ENCODE measurements at regions not wholly inside any gene's neighbourhood (a gene's known extent, or its start where the extent isn't known, plus 50 kb on each side); places are given as distances from the start of the nearest gene placed in this dataset.

DNA sequence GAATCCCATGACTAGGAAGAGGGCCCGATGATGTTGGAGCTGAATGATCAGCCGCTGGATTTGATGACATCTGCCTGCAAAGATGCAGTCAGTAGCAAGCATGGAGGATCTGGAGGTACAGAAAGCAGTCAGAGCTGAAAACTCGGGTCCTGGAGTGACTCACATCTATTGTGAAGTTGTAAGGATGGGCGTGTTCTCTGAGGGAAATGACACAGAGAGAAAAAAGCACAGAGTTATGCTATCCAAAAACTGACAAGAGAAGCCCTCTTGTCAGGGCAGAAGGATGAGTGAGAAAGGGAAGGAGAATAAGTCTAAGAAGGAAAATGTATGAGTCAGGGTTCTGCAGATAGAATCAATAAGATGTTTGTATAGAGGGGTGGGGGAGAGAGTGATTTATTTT lies 380.4 kb upstream of the CCDC196 start:
- no peak for DNase-seq (ENCODE audit: low spot score)

DNA sequence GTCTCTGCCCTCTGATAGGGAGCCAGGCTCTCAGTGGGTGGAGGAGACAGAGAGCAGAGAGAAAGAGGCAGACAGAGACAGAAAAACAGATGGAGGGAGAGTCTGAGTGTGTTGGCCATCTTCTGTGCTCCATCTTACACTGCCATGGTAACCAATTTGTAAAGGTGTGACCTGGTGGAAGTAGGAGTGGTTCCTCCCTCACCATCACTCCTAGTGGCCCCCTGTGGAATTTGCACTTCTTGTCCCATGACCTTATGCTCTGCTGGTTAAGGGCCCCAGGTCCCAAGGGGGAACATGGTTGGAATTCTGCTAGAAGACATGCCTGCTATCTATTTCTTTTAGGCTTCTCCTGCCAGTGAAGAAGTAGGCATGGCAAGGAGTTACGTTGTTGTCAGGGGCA lies 376.7 kb upstream of the CCDC196 start:
- DNase-seq (ENCODE audit: low spot score), result no peak

DNA sequence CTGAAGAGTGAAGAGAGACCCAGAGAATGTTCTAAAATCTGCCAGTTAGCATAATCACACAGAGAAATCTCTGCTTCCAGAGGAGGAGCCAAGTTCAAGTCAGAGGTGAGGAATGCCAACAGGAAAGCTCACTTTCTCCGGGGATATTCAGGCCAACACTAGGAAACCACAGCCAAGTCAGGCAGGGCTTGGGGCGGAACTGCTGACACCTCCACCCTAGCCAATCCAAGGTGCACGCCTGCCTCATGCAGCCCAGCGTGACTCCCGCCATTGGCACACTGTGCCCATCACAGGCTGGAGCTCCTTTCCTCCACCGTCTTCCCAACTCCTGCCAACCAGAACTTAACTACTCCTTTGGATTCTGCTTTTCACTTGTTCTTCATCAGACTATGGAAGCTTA lies 374.3 kb upstream of the CCDC196 start:
- DNase-seq (ENCODE audit: low spot score), result no peak

DNA sequence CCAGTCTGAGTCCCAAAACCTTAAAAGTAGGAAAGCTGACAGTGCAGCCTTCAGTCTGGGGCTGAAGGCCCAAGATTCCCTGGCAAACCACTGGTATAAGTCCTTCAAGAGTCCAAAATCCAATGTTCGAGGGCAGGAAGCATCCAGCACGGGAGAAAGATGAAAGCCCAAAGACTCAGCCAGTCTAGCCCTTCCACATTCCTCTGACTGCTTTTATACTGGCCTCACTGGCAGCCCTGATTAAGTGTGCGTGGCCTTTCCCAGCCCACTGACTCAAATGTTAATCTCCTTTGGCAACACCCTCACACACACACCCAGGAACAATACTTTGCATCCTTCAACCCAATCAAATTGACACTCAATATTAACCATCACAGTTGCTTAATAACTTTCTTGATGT lies 372.1 kb upstream of the CCDC196 start:
- DNase-seq (ENCODE audit: low spot score), result no peak

DNA sequence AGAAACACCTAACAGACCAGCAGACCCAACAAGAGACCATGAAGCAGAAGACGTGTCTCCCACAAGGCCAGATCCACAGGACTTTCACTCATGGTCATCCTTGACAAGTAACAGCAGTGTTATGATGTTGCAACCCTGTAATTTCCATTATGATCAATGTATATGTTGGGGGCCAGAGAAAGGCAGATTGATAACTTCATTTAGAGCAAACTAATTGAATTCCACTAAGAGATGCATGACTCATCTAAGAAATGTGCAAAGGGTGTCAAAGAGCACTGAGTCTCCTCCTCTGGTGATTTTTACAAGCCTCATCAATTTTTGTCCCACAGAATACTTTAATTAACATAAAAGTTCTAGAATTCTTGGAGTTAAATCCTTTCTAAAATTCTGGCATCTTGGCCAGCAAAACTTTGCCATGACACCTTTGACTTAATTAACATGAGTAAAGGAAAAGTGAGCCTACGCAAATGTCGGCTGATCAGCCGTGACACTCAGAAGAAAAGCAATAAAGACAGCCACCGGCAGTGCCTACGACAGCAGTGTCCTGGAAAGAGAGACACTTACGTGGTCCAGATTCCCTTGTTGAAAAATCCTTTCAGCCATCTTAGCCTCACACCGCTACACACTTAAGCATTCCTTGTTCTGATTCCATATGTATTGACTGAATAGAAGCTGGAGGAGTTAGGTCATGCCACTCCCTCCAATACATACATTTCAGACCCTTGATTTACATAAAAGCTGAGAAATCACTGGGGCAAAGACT lies 370.2 kb upstream of the CCDC196 start:
- DNase-seq (ENCODE audit: low spot score), result no peak

DNA sequence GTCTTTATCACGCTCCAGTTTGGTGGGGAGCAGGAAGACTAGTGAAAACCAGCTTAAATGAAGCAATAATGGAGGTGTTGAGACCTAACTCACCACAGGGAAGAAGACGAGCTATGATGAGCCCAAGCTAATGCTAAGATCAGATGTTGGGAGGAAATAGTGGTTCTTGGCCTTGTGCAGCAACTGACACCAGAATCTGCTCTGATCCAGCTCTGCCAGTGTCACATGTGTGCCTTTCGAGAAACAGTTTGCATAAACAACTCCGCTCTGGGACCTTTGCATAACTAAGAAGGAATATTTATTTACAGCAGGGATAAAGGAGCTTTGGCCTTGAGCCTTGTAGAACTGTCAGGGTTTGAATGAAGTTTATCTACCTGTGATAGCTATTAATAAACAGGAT lies 369.4 kb upstream of the CCDC196 start:
- DNase-seq (ENCODE audit: low spot score), result no peak

DNA sequence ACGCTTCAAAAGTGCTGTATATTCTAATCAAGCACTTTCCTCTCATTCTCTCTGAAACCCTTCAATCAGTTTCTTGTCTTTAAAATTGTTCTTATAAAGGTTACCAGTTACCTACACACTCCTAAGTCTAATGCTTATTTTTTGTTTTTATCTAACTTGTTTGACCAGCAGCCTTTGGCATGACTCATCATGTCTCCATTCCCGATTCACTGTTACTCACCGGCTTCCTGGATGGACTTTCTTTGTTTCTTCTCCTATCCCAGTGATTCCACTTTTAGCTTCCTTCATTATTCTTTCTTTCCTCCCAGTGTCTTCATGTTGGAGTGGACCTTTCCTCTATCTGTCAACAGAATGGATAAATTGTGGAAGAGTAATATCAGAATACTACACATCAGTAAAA lies 368.6 kb upstream of the CCDC196 start:
- DNase-seq (ENCODE audit: low spot score), result peak; percentile 8

DNA sequence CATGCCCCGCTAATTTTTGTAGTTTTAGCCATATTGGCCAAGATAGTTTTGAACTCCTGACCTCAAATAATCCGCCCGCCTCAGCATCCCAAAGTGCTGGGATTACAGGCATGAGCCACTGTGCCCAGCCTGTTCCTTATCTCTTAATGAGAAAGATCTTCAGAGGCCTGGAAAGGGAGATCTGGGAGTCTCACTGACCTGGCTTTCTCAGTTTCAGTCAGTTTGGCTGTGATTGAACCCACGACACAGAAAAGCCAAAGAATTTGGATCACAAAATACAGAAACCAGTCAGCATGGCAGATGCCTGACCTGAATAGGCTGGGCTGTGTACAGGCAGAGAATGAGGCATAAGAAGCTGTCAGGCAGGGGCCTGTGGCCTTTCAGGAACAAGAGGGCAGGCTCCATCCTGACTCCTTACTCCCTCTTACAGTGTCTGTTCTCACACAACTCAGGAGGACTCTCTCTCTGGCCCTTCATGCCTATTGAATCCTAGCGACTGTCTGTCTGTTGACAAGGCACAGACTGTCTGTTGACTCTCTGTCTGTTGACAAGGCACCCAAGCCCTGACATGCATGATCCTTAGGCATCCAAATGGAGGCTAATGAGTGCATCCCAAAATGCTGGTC lies 366.5 kb upstream of the CCDC196 start:
- DNase-seq (ENCODE audit: low spot score), result no peak

DNA sequence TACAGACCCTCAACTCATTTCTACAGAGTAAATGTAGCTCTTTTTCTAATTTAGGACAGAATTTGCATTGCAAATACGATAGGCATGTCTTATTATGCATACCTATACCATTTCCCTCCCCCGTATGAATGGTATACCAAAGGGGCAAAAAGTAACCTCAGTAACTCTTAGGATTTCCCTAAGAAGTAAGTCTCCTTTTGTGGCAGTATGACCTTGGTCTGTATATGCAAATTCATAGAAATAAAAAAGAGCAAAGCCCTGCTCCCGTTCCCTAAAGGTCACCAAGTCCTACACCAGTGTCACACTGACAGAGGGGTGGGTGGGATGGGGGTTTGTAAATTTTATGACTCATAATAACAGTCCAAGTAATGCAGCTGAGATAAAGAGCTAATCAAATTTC lies 365.8 kb upstream of the CCDC196 start:
- DNase-seq (ENCODE audit: low spot score), result no peak

DNA sequence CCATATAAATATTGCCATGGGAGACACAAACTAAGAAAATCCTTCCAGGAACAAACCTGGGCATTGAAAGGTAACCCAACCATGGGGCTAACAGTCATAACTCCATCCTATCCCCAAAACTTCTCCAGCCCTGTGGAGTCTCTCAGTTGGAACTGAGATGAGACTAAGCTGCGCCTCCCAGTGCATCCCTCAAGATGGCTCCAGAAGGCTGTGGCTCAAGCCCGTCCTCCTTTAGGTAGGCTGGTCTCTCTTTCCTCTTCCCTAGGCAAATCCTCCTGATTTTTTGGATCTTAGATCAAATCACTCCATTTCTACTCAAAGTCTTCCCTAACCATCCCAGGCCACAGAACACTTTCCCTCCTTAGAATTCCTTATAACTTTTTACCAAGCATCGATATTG lies 364.3 kb upstream of the CCDC196 start:
- no peak for DNase-seq (ENCODE audit: low spot score)

DNA sequence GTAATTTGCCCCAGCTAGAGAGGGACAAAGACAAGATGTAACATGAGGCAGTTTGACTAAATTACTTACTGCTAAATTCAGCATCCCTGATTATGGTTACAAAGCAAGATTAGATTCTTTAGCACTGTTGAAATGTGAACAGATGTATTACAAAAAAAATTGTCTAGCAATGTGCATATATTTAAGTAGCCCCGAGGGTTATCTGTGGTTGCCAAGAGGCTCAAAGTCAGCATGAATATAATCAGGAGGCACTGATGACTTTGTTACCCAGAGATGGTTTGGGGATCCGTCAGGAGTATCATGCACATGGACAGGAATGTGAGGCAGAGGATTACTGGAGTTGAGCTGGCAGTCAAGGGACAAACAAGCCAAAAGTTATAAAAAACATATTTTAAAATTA lies 356.9 kb upstream of the CCDC196 start:
- DNase-seq (ENCODE audit: low spot score), result no peak

DNA sequence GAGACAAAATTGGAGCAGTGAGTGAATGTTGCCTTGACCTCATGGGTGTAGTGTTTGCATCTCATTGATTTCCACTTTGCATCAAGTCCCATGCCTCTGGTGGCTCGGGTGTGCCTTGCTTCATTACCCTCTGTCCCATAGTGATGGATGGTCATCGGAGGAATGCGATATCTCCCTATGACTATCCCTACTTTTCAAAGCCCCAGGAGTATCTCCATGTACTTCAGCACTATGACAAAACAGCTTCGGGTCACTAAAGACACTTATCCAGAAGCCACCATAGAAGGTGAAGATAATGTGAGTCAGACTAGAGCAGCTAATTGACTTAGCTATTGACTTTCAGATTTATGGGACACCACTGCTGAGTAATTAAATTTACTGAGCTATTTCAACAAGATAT lies 355.1 kb upstream of the CCDC196 start:
- no peak for DNase-seq (ENCODE audit: low spot score)

DNA sequence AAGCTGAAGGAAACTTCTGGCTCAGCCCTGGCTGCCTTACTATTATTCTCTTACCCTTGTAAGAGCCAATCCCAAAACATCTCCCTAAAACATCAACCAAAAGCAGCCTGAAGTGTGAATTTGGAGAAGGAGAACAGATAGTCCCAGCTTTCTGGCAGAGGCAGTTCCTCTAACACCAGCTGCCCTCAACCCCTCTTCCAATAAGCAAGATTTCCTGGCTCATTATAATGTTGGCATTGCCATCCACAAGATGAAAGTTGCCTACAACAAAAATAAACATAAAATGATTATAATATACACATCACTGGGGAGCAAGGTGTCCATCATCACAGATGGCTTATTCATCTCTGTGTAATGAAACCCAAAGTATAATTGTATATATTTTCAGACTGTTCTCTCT lies 352.5 kb upstream of the CCDC196 start:
- no peak for DNase-seq (ENCODE audit: low spot score)

DNA sequence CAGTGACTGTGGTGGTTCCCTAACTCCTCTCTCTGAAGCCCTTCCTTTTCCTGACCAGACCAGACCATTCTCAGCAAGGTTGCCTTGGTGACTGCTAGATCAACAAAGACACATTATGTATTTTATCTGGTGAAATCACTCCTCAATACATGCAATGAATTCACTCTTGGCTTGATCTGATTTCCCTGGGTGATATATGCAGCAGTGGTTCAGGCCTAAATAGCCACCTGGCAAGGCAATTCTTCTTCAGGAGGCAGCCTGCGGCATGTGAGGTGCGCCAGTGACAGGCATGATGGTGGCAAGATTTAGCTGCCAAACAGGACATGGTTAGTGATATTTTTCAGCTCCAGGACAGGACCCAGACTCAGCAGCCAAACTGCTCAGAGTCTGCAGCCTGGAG lies 350.3 kb upstream of the CCDC196 start:
- no peak for DNase-seq (ENCODE audit: low spot score)

DNA sequence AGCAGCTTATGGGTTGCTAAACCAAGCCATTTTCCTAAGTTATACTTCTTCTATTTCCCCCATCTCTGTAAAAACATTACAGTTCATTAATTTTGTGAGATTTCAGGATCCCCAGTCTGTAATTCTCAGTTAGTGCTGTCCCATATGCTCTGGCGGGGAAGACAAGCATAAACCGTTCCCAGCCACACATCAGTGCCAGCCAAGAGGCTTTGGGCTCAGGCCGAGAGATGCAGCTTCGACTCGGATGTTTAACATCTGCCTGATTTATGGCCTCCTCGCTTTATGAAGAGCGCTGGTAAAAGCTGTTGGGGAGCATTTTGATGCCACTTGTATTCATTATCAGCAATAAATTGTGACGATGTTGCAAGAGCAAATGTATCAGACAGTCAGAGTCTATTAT lies 349.1 kb upstream of the CCDC196 start:
- no peak for DNase-seq (ENCODE audit: low spot score)

DNA sequence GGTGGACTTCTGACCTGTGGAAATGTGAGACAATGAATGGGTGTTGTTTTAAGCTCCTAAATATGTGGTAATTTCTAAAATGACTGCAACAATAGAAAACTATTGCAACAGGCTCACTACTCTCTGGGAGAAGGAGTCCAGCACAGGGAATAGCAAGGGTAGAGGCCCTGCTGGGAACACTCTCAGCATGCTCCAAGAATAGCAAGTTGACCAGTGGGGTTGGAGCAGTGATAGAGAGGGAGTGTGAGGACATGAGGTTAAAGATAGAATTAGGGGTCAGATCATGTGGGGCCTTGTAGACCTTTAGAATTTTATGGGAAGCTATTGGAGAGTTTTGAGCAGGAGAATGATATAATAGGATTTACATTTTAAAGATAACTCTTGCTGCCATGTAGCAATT lies 346.7 kb upstream of the CCDC196 start:
- no peak for DNase-seq (ENCODE audit: low spot score)

DNA sequence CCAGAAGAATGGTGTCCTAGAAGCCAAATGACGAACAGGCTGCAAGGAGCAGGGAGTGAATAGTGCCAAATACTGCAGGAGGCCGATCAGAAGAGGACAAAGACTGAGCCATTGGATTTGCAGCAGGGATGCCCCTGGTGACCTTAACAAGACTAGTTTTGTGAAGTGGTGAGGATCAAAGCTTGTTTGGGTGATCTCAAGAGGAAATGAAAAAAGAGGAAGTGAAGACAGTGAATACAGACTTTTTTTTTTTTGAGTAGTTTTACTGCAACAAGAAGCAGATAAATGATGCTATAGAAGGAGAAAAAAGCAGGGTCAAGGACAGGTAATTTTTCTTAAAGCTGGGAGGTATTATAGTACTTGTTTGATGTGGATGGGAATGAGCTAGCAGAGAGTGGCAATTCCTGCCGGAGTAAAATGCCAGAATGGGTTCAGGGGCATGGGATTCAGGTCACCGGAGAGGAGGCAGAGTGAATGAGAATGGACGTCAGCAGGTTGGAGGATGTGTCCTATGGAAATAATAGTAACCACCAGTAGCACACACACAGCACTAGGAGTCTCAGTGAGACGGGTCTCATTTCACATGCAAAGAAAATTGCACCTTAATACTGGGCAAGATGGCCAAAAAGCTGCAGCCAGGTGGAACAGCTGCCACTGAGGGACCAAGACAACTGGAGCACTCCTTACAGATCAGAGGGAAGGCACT lies 345.8 kb upstream of the CCDC196 start:
- DNase-seq (ENCODE audit: low spot score), result no peak

DNA sequence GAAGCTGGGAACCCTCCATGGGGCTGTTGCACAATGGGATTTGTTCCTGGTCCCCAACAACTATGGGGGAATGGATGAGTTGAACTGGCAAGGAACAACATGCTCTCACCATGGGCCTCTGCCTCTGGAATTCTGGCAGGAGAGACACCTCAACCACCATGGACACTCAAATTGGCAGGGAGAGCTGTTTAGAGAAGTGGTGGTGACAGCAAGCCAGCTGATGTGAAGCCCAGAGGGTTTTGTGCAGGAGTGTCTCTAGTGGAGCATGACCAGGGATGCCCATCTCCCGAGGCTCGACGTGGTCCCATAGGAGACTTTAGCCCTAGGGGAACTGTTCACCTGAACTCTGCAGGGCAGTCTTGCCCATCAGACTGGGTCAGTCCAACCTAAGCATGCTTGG lies 345.2 kb upstream of the CCDC196 start:
- no peak for DNase-seq (ENCODE audit: low spot score)

DNA sequence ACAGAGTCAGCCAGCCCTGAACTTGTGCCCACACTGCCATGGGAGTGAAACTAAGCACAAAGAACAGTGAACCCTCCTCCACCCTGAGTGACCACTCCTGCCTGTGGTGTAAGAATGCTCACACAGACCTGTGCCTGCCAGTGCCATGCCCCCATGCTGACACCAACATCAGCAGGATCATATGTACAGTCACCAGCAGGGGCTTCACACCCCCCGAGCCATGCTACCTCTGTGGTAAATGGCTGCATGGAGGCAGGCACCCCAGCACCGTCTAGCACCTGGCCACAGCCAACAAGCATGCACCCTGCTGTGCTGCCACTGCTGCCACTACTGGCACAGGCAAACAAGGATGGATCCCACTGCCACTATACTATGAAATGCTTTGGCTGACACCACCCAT lies 344.4 kb upstream of the CCDC196 start:
- no peak for DNase-seq (ENCODE audit: low spot score)

DNA sequence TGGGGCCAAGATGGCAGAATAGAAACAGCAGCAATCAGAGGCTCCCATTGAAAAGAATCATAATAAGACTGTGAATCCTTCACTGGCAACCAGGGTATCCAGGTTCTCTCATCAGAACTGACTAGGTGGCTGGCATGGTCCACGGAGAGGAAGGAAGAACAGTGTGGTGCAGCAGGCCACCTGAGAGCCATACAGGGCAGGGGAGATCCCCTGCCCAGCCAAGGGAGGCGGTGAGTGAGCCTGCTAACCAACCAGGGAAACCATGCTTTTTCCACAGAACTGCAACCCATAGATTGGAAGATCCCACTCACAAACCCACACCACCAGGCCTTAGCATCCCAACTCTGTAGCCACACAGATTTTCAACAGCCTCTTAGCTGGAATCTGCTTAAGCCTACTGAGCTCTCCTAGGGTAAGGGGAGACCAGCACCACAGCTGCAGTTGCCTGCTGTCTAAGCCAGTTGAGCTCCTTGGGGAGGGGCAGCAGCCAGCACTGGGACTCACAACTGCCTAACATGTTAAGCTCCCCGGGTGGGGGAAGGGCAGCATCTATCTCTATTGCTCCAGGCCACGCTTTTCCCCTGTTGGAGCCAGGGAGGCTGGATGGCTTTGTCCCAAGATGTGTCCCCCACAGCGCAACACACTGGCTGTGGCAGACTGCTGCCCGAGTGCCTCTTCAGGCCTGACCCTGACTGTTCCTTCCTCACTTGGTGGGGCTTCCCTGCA lies 342.6 kb upstream of the CCDC196 start:
- DNase-seq (ENCODE audit: low spot score), result no peak

DNA sequence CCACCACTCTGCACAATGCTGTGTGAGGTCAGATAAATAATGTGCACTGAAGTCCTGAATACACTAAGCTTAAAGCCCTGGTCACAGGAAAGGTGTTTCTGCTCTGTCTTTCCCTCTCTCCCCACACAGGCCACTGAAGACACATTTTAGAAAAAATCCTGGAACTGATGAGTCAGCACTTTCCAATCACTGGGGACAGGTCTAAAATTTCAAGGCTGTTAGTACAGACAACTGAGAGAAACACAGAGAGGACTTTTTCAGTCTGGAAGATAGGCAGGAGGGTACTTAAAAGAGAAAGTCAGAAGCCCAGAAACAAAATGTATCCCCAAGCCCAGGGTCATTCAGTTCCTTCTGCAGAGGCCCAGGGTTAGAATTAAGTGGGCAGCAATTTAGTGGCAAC lies 333.9 kb upstream of the CCDC196 start:
- no peak for DNase-seq (ENCODE audit: low spot score)

DNA sequence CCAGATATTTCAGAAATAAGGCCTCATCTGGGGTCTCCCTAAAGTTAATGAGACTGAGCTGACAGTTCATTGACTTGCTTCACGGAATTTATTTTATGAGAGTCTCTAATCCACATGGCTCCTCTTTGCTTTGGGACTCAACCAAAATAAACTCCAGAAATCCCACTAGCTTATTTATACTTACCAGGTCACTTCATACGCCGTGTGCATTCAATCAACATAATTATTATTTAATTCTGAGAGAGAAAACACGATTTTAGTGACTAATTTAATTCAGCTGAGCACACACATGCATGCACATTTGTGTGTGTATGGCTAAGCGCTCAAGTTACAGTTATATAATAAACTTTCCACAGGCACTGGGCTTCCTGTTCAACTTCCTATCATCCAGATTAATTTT lies 333.4 kb upstream of the CCDC196 start:
- no peak for DNase-seq (ENCODE audit: low spot score)
